ENCODE measurements at regions not wholly inside any gene's neighbourhood (a gene's known extent, or its start where the extent isn't known, plus 50 kb on each side); places are given as distances from the start of the nearest gene placed in this dataset.

GRCh38 chr14:84546236-84546635, 983.7 kb upstream of the FLRT2 start:
- TF ChIP-seq, protein P1, sequence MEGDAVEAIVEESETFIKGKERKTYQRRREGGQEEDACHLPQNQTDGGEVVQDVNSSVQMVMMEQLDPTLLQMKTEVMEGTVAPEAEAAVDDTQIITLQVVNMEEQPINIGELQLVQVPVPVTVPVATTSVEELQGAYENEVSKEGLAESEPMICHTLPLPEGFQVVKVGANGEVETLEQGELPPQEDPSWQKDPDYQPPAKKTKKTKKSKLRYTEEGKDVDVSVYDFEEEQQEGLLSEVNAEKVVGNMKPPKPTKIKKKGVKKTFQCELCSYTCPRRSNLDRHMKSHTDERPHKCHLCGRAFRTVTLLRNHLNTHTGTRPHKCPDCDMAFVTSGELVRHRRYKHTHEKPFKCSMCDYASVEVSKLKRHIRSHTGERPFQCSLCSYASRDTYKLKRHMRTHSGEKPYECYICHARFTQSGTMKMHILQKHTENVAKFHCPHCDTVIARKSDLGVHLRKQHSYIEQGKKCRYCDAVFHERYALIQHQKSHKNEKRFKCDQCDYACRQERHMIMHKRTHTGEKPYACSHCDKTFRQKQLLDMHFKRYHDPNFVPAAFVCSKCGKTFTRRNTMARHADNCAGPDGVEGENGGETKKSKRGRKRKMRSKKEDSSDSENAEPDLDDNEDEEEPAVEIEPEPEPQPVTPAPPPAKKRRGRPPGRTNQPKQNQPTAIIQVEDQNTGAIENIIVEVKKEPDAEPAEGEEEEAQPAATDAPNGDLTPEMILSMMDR (conservative IDR thresholded peaks at IDR 0.05 in 1 of 2, IDR thresholded peaks at IDR 0.05 in 1 of 2; ENCODE audit: extremely low read depth in 1 of 2, insufficient read depth in 1 of 2, low read depth in 1 of 2, low read length in 2 of 2) = no peak
- no peak for TF ChIP-seq EZH2 (IDR thresholded peaks at IDR 0.05; ENCODE audit: borderline replicate concordance, low read length)

Data from mammary epithelial cell (primary cell).